HS-27A (cell line): ENCODE measurements at regions not wholly inside any gene's neighbourhood (a gene's known extent, or its start where the extent isn't known, plus 50 kb on each side); places are given as distances from the start of the nearest gene placed in this dataset.

ENCODE experiments used
- DNase-seq: peaks from one replicate; pipeline ENCODE4 v3.0.0-alpha.2; 2012; ENCODE audit warnings: low read depth, missing footprints

GRCh38 chr13:104759069-104759468 is 1692.9 kb upstream of the SLC10A2 start:
- no peak for DNase-seq

GRCh38 chr13:104757712-104758111 is 1691.5 kb upstream of the SLC10A2 start:
- no peak for DNase-seq

GRCh38 chr13:104750377-104750776 is 1684.2 kb upstream of the SLC10A2 start:
- no peak for DNase-seq

GRCh38 chr13:104740641-104741222 is 1674.5 kb upstream of the SLC10A2 start:
- no peak for DNase-seq

- DNase-seq: no peak
Observed at GRCh38 chr13:104737713-104738112, 1671.5 kb upstream of the SLC10A2 start.

GRCh38 chr13:104733427-104733826 is 1667.2 kb upstream of the SLC10A2 start:
- no peak for DNase-seq

GRCh38 chr13:104715111-104715510 is 1648.9 kb upstream of the SLC10A2 start:
- no peak for DNase-seq

GRCh38 chr13:104705031-104705750 is 1639.0 kb upstream of the SLC10A2 start:
- DNase-seq: no peak

GRCh38 chr13:104701591-104701990 is 1635.4 kb upstream of the SLC10A2 start:
- no peak for DNase-seq

GRCh38 chr13:104694397-104694796 is 1628.2 kb upstream of the SLC10A2 start:
- no peak for DNase-seq

- no peak for DNase-seq
Observed at GRCh38 chr13:104693126-104693525, 1626.9 kb upstream of the SLC10A2 start.

GRCh38 chr13:104691767-104692467 is 1625.7 kb upstream of the SLC10A2 start:
- DNase-seq: no peak

- DNase-seq: no peak
Observed at GRCh38 chr13:104686484-104686883, 1620.3 kb upstream of the SLC10A2 start.

GRCh38 chr13:104683789-104684188 is 1617.6 kb upstream of the SLC10A2 start:
- no peak for DNase-seq

GRCh38 chr13:104678161-104678560 is 1611.9 kb upstream of the SLC10A2 start:
- DNase-seq: no peak

- DNase-seq: no peak
Observed at GRCh38 chr13:104671901-104672300, 1605.7 kb upstream of the SLC10A2 start.

GRCh38 chr13:104657196-104657595 is 1591.0 kb upstream of the SLC10A2 start:
- DNase-seq: no peak

- no peak for DNase-seq
Observed at GRCh38 chr13:104650431-104650830, 1584.2 kb upstream of the SLC10A2 start.

- DNase-seq: no peak
Observed at GRCh38 chr13:104648291-104648690, 1582.1 kb upstream of the SLC10A2 start.

- DNase-seq: no peak
Observed at GRCh38 chr13:104645786-104646185, 1579.6 kb upstream of the SLC10A2 start.

GRCh38 chr13:104641309-104641708 is 1575.1 kb upstream of the SLC10A2 start:
- no peak for DNase-seq

- DNase-seq: no peak
Observed at GRCh38 chr13:104635879-104636278, 1569.7 kb upstream of the SLC10A2 start.

- no peak for DNase-seq
Observed at GRCh38 chr13:104634016-104634415, 1567.8 kb upstream of the SLC10A2 start.
